IPS DF 6.9 (cell line): ENCODE measurements at regions not wholly inside any gene's neighbourhood (a gene's known extent, or its start where the extent isn't known, plus 50 kb on each side); places are given as distances from the start of the nearest gene placed in this dataset.

Experiments used
- DNase-seq: peaks from one replicate; pipeline ENCODE4 v3.0.0-alpha.2; 2013; ENCODE audit warnings: low read depth, low spot score
- H3K27ac ChIP-seq: one replicate; pipeline ENCODE4 v1.5.1; 2013; ENCODE audit warnings: low read length, control low read depth
- H3K27me3 ChIP-seq: 2 replicates; pipeline ENCODE4 v1.6.1; 2013; ENCODE audit warnings: mild to moderate bottlenecking, low read length; ENCODE audit not compliant: control insufficient read depth, insufficient read depth
- H3K36me3 ChIP-seq: 2 replicates; pipeline ENCODE4 v1.6.1; 2013; ENCODE audit warnings: low read length; ENCODE audit not compliant: control insufficient read depth, insufficient read depth
- H3K4me1 ChIP-seq: 2 replicates; pipeline ENCODE4 v1.6.1; 2013; ENCODE audit warnings: low read length; ENCODE audit not compliant: control insufficient read depth, insufficient read depth
- H3K4me3 ChIP-seq: 2 replicates; pipeline ENCODE4 v1.5.1; 2013; ENCODE audit warnings: mild to moderate bottlenecking, low read length
- H3K9me3 ChIP-seq: 2 replicates; pipeline ENCODE4 v1.6.1; 2013; ENCODE audit warnings: low read length, inconsistent platforms; ENCODE audit not compliant: control insufficient read depth, insufficient read depth
- WGBS: extraction: QIAGEN DNeasy Blood & Tissue Kit; methylation state at CpG from one replicate; pipeline ENCODE4 v1.1.7; 2013; ENCODE audit warnings: mixed read lengths, missing lambda C conversion rate; ENCODE audit not compliant: insufficient read length, insufficient coverage; 5-methylcytosine and 5-hydroxymethylcytosine counted together

GRCh38 chr3:35383216-35383615, 256.1 kb upstream of the ARPP21 start:
- no peak overlapping the region for H3K27ac ChIP-seq
- no peak for DNase-seq
- no peaks in the 10 kb centered on the region for H3K4me1 ChIP-seq
- no CpG with 5 or more reads among the region's 2 CpGs for WGBS
- no peak overlapping the region for H3K4me3 ChIP-seq
- H3K9me3 ChIP-seq, result no peaks in the 10 kb centered on the region
- H3K27me3 ChIP-seq, result no peaks in the 10 kb centered on the region
- no peaks in the 10 kb centered on the region for H3K36me3 ChIP-seq

DNA sequence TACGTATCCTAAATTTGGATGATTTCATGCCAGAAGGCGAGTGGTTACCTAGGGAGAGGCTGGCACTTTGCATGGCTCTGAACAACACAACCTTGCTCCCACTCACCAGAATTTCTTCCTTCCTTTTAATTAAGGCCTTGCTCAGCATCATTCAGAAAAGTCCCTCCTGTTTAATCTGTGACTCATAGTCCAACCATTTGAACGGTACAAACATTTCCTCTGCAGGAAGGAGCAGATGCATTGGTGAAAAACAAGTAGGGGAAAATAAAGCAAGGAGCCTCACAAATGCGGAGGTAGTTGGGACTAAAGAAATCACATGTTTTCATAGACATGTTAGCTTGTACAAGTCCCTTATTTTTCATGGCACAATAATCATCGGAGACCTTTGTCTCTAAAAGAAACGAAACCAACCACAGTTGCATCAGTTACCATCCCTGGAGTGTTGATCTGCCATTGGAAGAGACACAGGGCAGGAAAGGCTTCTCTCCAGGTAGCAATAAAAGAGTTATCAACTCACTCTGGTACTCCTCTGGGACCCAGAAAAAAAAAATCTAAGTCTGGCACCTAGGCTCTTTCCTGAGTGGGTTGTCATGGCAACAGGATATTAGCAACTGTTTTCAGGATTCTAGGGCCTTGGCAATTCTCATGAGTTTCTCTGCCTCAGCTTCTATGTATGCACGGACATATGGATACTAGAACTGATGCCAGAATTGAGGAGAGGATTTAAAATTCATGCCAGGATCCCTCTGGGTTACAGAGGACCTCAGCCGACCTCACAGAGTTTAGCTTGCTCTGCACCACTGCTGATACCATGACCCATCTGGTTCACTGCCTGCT, 255.4 kb upstream of the ARPP21 start:
- Histone ChIP-seq H3K9me3 (no peaks in the 10 kb centered on the region), H3K4me3 (no peak overlapping the region), H3K27ac (no peak overlapping the region), H3K27me3 (no peaks in the 10 kb centered on the region), H3K36me3 (no peaks in the 10 kb centered on the region), H3K4me1 (no peaks in the 10 kb centered on the region)
- DNase-seq, result no peak
- no CpG with 5 or more reads among the region's 8 CpGs for WGBS

DNA sequence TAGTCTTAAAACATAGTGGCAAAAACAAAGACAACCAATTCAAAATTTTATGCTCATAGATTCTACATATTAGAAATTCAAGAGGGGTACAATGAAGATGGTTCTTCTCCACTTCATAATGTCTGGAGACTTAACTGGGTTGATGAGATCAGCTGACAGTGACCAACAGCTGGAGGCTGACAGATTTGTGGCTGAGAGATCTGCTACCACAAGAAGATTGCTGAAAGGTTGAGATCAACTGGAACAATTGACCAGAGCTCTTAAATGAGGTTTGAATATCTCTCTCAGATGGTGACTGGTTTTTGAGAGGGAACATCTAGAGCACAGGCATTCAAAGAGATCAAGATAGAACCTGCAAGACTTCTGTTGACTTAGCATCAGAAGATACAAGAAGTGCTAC, 254.1 kb upstream of the ARPP21 start:
- H3K4me3 ChIP-seq, result no peak overlapping the region
- H3K27me3 ChIP-seq, result no peaks in the 10 kb centered on the region
- no peaks in the 10 kb centered on the region for H3K4me1 ChIP-seq
- no peaks in the 10 kb centered on the region for H3K9me3 ChIP-seq
- no peak for DNase-seq
- H3K36me3 ChIP-seq, result no peaks in the 10 kb centered on the region
- H3K27ac ChIP-seq, result no peak overlapping the region

DNA sequence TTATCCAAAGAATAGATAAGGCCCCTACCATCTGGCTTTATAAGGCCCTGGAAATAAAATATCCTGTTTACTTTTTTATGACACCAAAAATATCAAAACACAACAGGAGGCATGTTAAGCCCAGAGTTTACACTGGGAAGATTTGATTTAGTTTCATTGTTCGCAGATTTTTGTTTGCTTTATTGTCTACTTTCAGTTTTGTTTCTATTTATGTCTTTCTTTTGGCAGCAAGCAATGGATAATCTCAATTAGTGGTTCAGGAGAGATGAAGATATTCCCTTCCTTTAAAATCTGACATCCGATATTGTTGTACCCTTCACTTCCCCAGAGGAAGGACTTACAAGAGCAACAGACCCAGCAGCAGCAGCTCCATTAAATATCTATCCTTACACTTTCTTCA, 249.4 kb upstream of the ARPP21 start:
- DNase-seq, result no peak
- Histone ChIP-seq H3K27me3 (no peaks in the 10 kb centered on the region), H3K27ac (no peak overlapping the region), H3K4me3 (no peak overlapping the region), H3K4me1 (no peaks in the 10 kb centered on the region), H3K9me3 (peaks cover 2% of the 10 kb centered on the region), H3K36me3 (no peaks in the 10 kb centered on the region)
- WGBS, result no CpG with 5 or more reads among the region's 2 CpGs

DNA sequence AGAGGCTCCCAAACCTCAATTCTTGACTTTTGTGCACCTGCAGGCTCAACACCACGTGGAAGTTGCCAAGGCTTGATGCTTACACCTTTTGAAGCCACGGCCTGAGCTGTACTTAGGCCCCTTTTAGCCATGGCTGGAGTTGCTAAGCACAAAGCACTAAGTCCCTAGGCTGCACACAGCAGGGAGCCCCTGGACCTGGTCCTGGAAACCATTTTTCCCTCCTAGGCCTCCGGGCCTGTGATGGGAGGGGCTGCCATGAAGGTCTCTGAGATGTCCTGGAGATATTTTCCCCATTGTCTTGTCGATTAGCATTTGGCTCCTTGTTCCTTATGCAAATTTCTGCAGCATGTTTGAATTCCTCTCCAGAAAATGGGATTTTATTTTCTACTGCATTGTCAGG, 247.1 kb upstream of the ARPP21 start:
- Histone ChIP-seq H3K4me3 (no peak overlapping the region), H3K4me1 (no peaks in the 10 kb centered on the region), H3K27ac (no peak overlapping the region), H3K27me3 (no peaks in the 10 kb centered on the region), H3K36me3 (no peaks in the 10 kb centered on the region), H3K9me3 (peaks cover 2% of the 10 kb centered on the region)
- no peak for DNase-seq
- WGBS, result no CpG with 5 or more reads among the region's 4 CpGs

- peaks cover 2% of the 10 kb centered on the region for H3K9me3 ChIP-seq
- H3K4me1 ChIP-seq, result no peaks in the 10 kb centered on the region
- H3K36me3 ChIP-seq, result no peaks in the 10 kb centered on the region
- no peaks in the 10 kb centered on the region for H3K27me3 ChIP-seq
- no CpG with 5 or more reads among the region's 6 CpGs for WGBS
- no peak overlapping the region for H3K27ac ChIP-seq
- DNase-seq, result no peak
- no peak overlapping the region for H3K4me3 ChIP-seq
These were observed 245.2 kb upstream of the ARPP21 start for GRCh38 chr3:35393901-35394799.

DNA sequence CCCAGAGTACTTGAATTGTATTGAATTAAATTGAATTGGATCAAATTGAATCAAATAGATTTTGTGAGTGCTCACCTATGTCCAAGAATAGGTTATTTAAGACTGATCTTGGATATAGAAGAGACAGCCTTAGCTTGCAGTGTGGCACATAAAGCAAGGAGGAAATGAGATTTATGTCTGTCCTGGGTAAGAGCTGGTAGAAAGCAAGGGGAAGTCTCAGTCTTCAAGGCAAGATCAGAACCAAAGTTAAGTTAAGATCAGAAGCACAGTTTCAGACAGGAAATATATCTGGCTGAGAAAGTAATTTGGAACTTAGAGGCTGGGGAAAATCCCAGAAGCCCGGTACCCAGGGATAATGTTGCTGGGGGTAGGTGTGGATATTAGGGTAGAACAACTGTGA, 244.4 kb upstream of the ARPP21 start:
- no peak overlapping the region for H3K4me3 ChIP-seq
- H3K27me3 ChIP-seq, result no peaks in the 10 kb centered on the region
- H3K36me3 ChIP-seq, result no peaks in the 10 kb centered on the region
- H3K9me3 ChIP-seq, result peaks cover 2% of the 10 kb centered on the region
- H3K4me1 ChIP-seq, result no peaks in the 10 kb centered on the region
- WGBS, result no CpG with 5 or more reads among the region's 1 CpG
- DNase-seq, result no peak
- H3K27ac ChIP-seq, result no peak overlapping the region

- H3K9me3 ChIP-seq, result no peaks in the 10 kb centered on the region
- DNase-seq, result no peak
- H3K4me1 ChIP-seq, result no peaks in the 10 kb centered on the region
- no peak overlapping the region for H3K4me3 ChIP-seq
- no peaks in the 10 kb centered on the region for H3K27me3 ChIP-seq
- no peaks in the 10 kb centered on the region for H3K36me3 ChIP-seq
- no peak overlapping the region for H3K27ac ChIP-seq
These were observed 237.7 kb upstream of the ARPP21 start for GRCh38 chr3:35401671-35402070.

- no peak overlapping the region for H3K4me3 ChIP-seq
- H3K9me3 ChIP-seq, result no peaks in the 10 kb centered on the region
- H3K4me1 ChIP-seq, result no peaks in the 10 kb centered on the region
- no peaks in the 10 kb centered on the region for H3K36me3 ChIP-seq
- no CpG with 5 or more reads among the region's 3 CpGs for WGBS
- no peaks in the 10 kb centered on the region for H3K27me3 ChIP-seq
- H3K27ac ChIP-seq, result no peak overlapping the region
- no peak for DNase-seq
These were observed 234.8 kb upstream of the ARPP21 start for GRCh38 chr3:35404571-35404970.

GRCh38 chr3:35408882-35409281, 230.4 kb upstream of the ARPP21 start:
- H3K27me3 ChIP-seq, result no peaks in the 10 kb centered on the region
- no peaks in the 10 kb centered on the region for H3K36me3 ChIP-seq
- no peak for DNase-seq
- H3K4me1 ChIP-seq, result no peaks in the 10 kb centered on the region
- no peaks in the 10 kb centered on the region for H3K9me3 ChIP-seq
- WGBS, result no CpG with 5 or more reads among the region's 1 CpG
- H3K4me3 ChIP-seq, result no peak overlapping the region
- no peak overlapping the region for H3K27ac ChIP-seq
